Hepatocyte (in vitro differentiated cells): ENCODE measurements at regions not wholly inside any gene's neighbourhood (a gene's known extent, or its start where the extent isn't known, plus 50 kb on each side); places are given as distances from the start of the nearest gene placed in this dataset.

Experiments used
- DNase-seq: peaks from one replicate; pipeline ENCODE4 v3.0.0-alpha.2; 2016; ENCODE audit warnings: low spot score
- H2AFZ ChIP-seq: fragments of 200-600 bp; sonication (generic); 2 replicates; pipeline ENCODE4 v1.6.0; 2016; ENCODE audit warnings: antibody characterized with exemption, mild to moderate bottlenecking
- H3K27ac ChIP-seq: fragments of 200-600 bp; sonication (generic); 2 replicates; pipeline ENCODE4 v1.5.1; 2016; ENCODE audit warnings: mild to moderate bottlenecking
- H3K27me3 ChIP-seq: fragments of 200-600 bp; sonication (generic); 2 replicates; pipeline ENCODE4 v1.6.1; 2016
- H3K36me3 ChIP-seq: fragments of 200-600 bp; sonication (generic); replicated peaks from 2 replicates; pipeline ENCODE4 v1.5.1; 2016; ENCODE audit warnings: low read depth; ENCODE audit not compliant: insufficient read depth
- H3K4me1 ChIP-seq: fragments of 200-600 bp; sonication (generic); 2 replicates; pipeline ENCODE4 v1.5.1; 2016; ENCODE audit warnings: mild to moderate bottlenecking, moderate library complexity; ENCODE audit not compliant: insufficient read depth
- H3K4me2 ChIP-seq: fragments of 200-600 bp; sonication (generic); 2 replicates; pipeline ENCODE4 v1.6.0; 2016
- H3K4me3 ChIP-seq: fragments of 200-600 bp; sonication (generic); 2 replicates; pipeline ENCODE4 v1.5.1; 2016; ENCODE audit warnings: mild to moderate bottlenecking
- H3K79me2 ChIP-seq: fragments of 200-600 bp; sonication (generic); 2 replicates; pipeline ENCODE4 v1.6.0; 2017; ENCODE audit warnings: mild to moderate bottlenecking
- H3K9me2 ChIP-seq: fragments of 200-600 bp; sonication (generic); replicated peaks from 2 replicates; pipeline ENCODE4 v1.6.0; 2017; ENCODE audit warnings: mild to moderate bottlenecking; ENCODE audit not compliant: insufficient read depth
- H3K9me3 ChIP-seq: fragments of 200-600 bp; sonication (generic); 2 replicates; pipeline ENCODE4 v1.5.1; 2016; ENCODE audit warnings: low read depth, mild to moderate bottlenecking
- H4K20me1 ChIP-seq: fragments of 200-600 bp; sonication (generic); 2 replicates; pipeline ENCODE4 v1.6.0; 2016; ENCODE audit warnings: mild to moderate bottlenecking; ENCODE audit not compliant: insufficient read depth, poor library complexity, severe bottlenecking
- CTCF ChIP-seq: fragments of 200-600 bp; sonication (generic); IDR thresholded peaks from 2 replicates; pipeline ENCODE4 v1.5.1; 2016; ENCODE audit warnings: antibody characterized with exemption, mild to moderate bottlenecking; ENCODE audit not compliant: poor library complexity
- EZH2 ChIP-seq: fragments of 200-600 bp; sonication (generic); IDR thresholded peaks from 2 replicates; pipeline ENCODE4 v1.6.1; 2016; ENCODE audit warnings: antibody characterized with exemption, mild to moderate bottlenecking, borderline replicate concordance
- EZH2phosphoT487 ChIP-seq: fragments of 200-600 bp; sonication (generic); IDR thresholded peaks from one replicate; pipeline ENCODE4 v1.6.1; 2018; ENCODE audit warnings: antibody characterized with exemption, mild to moderate bottlenecking, low read depth, moderate library complexity; ENCODE audit not compliant: unreplicated experiment, severe bottlenecking
- WGBS: methylation state at CpG from one replicate; pipeline ENCODE4 v1.1.6; 2016; ENCODE audit warnings: low lambda C conversion rate; ENCODE audit errors: missing lambda C conversion rate; 5-methylcytosine and 5-hydroxymethylcytosine counted together

GRCh38 chr7:69336976-69337375, 261.3 kb upstream of the AUTS2 start:
- Histone ChIP-seq H3K4me1 (no peaks in the 10 kb centered on the region), H3K4me3 (no peak overlapping the region), H3K36me3 (no peaks in the 10 kb centered on the region), H3K9me3 (no peaks in the 10 kb centered on the region), H3K27ac (no peak overlapping the region), H3K4me2 (no peak overlapping the region), H4K20me1 (no peaks in the 10 kb centered on the region), H3K79me2 (no peaks in the 10 kb centered on the region), H3K9me2 (no peaks in the 10 kb centered on the region), H3K27me3 (no peaks in the 10 kb centered on the region), H2AFZ (no peak overlapping the region)
- no peak for DNase-seq
- no peak for TF ChIP-seq CTCF
- TF ChIP-seq EZH2 = no peak
- no peak for TF ChIP-seq EZH2phosphoT487
- 65% methylated on average over 3 of the region's 3 CpGs for WGBS

- no peak overlapping the region for H3K27ac ChIP-seq
- no peak for DNase-seq
- no peaks in the 10 kb centered on the region for H3K4me1 ChIP-seq
- no peak overlapping the region for H2AFZ ChIP-seq
- H3K36me3 ChIP-seq = no peaks in the 10 kb centered on the region
- 35% methylated on average over 8 of the region's 8 CpGs for WGBS
- H3K4me2 ChIP-seq = no peak overlapping the region
- TF ChIP-seq EZH2phosphoT487 (no peak), CTCF (no peak)
- H4K20me1 ChIP-seq = no peaks in the 10 kb centered on the region
- H3K27me3 ChIP-seq = no peaks in the 10 kb centered on the region
- no peaks in the 10 kb centered on the region for H3K9me3 ChIP-seq
- H3K9me2 ChIP-seq = no peaks in the 10 kb centered on the region
- no peaks in the 10 kb centered on the region for H3K79me2 ChIP-seq
- H3K4me3 ChIP-seq = no peak overlapping the region
These were observed 260.1 kb upstream of the AUTS2 start for GRCh38 chr7:69338144-69338543.

GRCh38 chr7:69341288-69341687, 257.0 kb upstream of the AUTS2 start:
- no peak overlapping the region for H3K4me3 ChIP-seq
- H4K20me1 ChIP-seq = no peaks in the 10 kb centered on the region
- no peak overlapping the region for H2AFZ ChIP-seq
- H3K4me1 ChIP-seq = no peaks in the 10 kb centered on the region
- no peak overlapping the region for H3K4me2 ChIP-seq
- no peaks in the 10 kb centered on the region for H3K9me2 ChIP-seq
- TF ChIP-seq CTCF (no peak), EZH2 (no peak), EZH2phosphoT487 (no peak)
- no peak for DNase-seq
- no peaks in the 10 kb centered on the region for H3K36me3 ChIP-seq
- WGBS = 96% methylated on average over 1 of the region's 1 CpG
- no peak overlapping the region for H3K27ac ChIP-seq
- H3K27me3 ChIP-seq = no peaks in the 10 kb centered on the region
- no peaks in the 10 kb centered on the region for H3K9me3 ChIP-seq
- H3K79me2 ChIP-seq = no peaks in the 10 kb centered on the region
